OCI-LY7 (cell line): ENCODE measurements at regions not wholly inside any gene's neighbourhood (a gene's known extent, or its start where the extent isn't known, plus 50 kb on each side); places are given as distances from the start of the nearest gene placed in this dataset.
"Not testable (repeated sequence)": the region's sequence is repeated elsewhere in the genome, so short reads cannot be mapped to it uniquely, and the experiment has no call there.

Source experiments
- CTCF ChIP-seq: fragments of 200-600 bp; sonication (generic); conservative IDR thresholded peaks from 2 replicates; pipeline ENCODE4 v1.5.1; 2014; ENCODE audit warnings: mild to moderate bottlenecking, antibody characterized with exemption, low read length, moderate library complexity, mixed read lengths
- EZH2phosphoT487 ChIP-seq: fragments of 200-600 bp; sonication (generic); IDR thresholded peaks from 2 replicates; pipeline ENCODE4 v1.6.1; 2018; ENCODE audit warnings: low read depth, borderline replicate concordance, mild to moderate bottlenecking, mixed run types, antibody characterized with exemption, low read length, moderate library complexity, mixed read lengths

GRCh38 chr7:45802214-45802613, 70.7 kb downstream of the CCDC201 start:
- not testable (repeated sequence) for TF ChIP-seq CTCF, EZH2phosphoT487
